Mesenchymal stem cell (in vitro differentiated cells and primary cell): ENCODE measurements at regions not wholly inside any gene's neighbourhood (a gene's known extent, or its start where the extent isn't known, plus 50 kb on each side); places are given as distances from the start of the nearest gene placed in this dataset.

Experiments
- DNase-seq: peaks from one replicate; pipeline ENCODE4 v3.0.0-alpha.2; 2013
- H2AFZ ChIP-seq: one replicate; pipeline ENCODE4 v1.6.1; 2013; ENCODE audit warnings: low read depth, mild to moderate bottlenecking, control low read depth, inconsistent platforms, low read length, moderate library complexity
- H2AK5ac ChIP-seq: 2 replicates; pipeline ENCODE4 v1.6.1; 2013; ENCODE audit warnings: low read length, moderate library complexity, mild to moderate bottlenecking, inconsistent platforms; ENCODE audit not compliant: severe bottlenecking
- H2BK120ac ChIP-seq: one replicate; pipeline ENCODE4 v1.6.1; 2013; ENCODE audit warnings: low read depth, mild to moderate bottlenecking, inconsistent platforms, low read length, moderate library complexity
- H2BK12ac ChIP-seq, 2 experiments: one replicate each; pipeline ENCODE4 v1.6.1; 2013; ENCODE audit warnings: inconsistent platforms in 2 of 2, low read length in 2 of 2, mild to moderate bottlenecking in 2 of 2, moderate library complexity in 2 of 2, control low read depth in 1 of 2
- H2BK15ac ChIP-seq: one replicate; pipeline ENCODE4 v1.6.1; 2013; ENCODE audit warnings: mild to moderate bottlenecking, low read depth, inconsistent platforms; ENCODE audit not compliant: poor library complexity, severe bottlenecking
- H2BK5ac ChIP-seq: 2 replicates; pipeline ENCODE4 v1.6.1; 2013; ENCODE audit warnings: low read depth, mild to moderate bottlenecking, low read length, control low read depth, inconsistent platforms; ENCODE audit not compliant: poor library complexity, severe bottlenecking
- H3K14ac ChIP-seq, 2 experiments: one replicate each; pipeline ENCODE4 v1.6.1; 2013; ENCODE audit warnings: inconsistent platforms in 2 of 2, low read length in 2 of 2, control low read depth in 1 of 2, mild to moderate bottlenecking in 1 of 2, moderate library complexity in 1 of 2
- H3K18ac ChIP-seq, 2 experiments: one replicate each; pipeline ENCODE4 v1.6.1; 2013; ENCODE audit warnings: inconsistent platforms in 2 of 2, low read length in 2 of 2, control low read depth in 1 of 2, low read depth in 1 of 2, mild to moderate bottlenecking in 1 of 2
- H3K23ac ChIP-seq, 2 experiments: one replicate each; pipeline ENCODE4 v1.6.1; 2013; ENCODE audit warnings: inconsistent platforms in 2 of 2, low read length in 2 of 2, mild to moderate bottlenecking in 2 of 2, moderate library complexity in 2 of 2, control low read depth in 1 of 2
- H3K27ac ChIP-seq: 2 replicates; pipeline ENCODE4 v1.5.1; 2013; ENCODE audit warnings: mild to moderate bottlenecking, moderate library complexity, low read length, control low read depth, inconsistent platforms; ENCODE audit not compliant: poor library complexity, severe bottlenecking
- H3K27me3 ChIP-seq, 2 experiments: 2 replicates each; pipeline versions ENCODE4 v1.6.1 to v1.7.0; 2013; ENCODE audit warnings: low read length in 2 of 2, mild to moderate bottlenecking in 2 of 2, moderate library complexity in 2 of 2, control low read depth in 1 of 2, inconsistent platforms in 1 of 2; ENCODE audit not compliant: control insufficient read depth in 1 of 2, insufficient read depth in 1 of 2
- H3K36me3 ChIP-seq, 2 experiments: 2 replicates each; pipeline versions ENCODE4 v1.6.1 to v1.7.0; 2013; ENCODE audit warnings: low read length in 2 of 2, control low read depth in 1 of 2, inconsistent platforms in 1 of 2, low read depth in 1 of 2, mild to moderate bottlenecking in 1 of 2; ENCODE audit not compliant: insufficient read depth in 2 of 2, control insufficient read depth in 1 of 2
- H3K4ac ChIP-seq, 2 experiments: one replicate each; pipeline ENCODE4 v1.6.1; 2013; ENCODE audit warnings: inconsistent platforms in 2 of 2, low read length in 2 of 2, mild to moderate bottlenecking in 2 of 2, moderate library complexity in 2 of 2, control low read depth in 1 of 2, low read depth in 1 of 2
- H3K4me1 ChIP-seq: 2 replicates; pipeline ENCODE4 v1.6.1; 2013; ENCODE audit warnings: low read depth, low read length, control low read depth; ENCODE audit not compliant: control insufficient read depth, insufficient read depth
- H3K4me2 ChIP-seq: 2 replicates; pipeline ENCODE4 v1.6.1; 2013; ENCODE audit warnings: low read length, mild to moderate bottlenecking, inconsistent platforms; ENCODE audit not compliant: poor library complexity, severe bottlenecking
- H3K4me3 ChIP-seq, 2 experiments: 2 replicates each; pipeline versions ENCODE4 v1.5.1 to v1.7.0; 2013; ENCODE audit warnings: low read length in 2 of 2, mild to moderate bottlenecking in 2 of 2, control low read depth in 1 of 2, low read depth in 1 of 2; ENCODE audit not compliant: insufficient read depth in 1 of 2
- H3K79me1 ChIP-seq: replicated peaks from 2 replicates; pipeline ENCODE4 v1.6.1; 2013; ENCODE audit warnings: mild to moderate bottlenecking, control low read depth, low read length, inconsistent platforms; ENCODE audit not compliant: poor library complexity, severe bottlenecking
- H3K9ac ChIP-seq: 2 replicates; pipeline ENCODE4 v1.7.0; 2013; ENCODE audit warnings: mild to moderate bottlenecking, low read length, moderate library complexity
- H3K9me3 ChIP-seq: 2 replicates; pipeline ENCODE4 v1.7.0; 2013; ENCODE audit warnings: mild to moderate bottlenecking, low read length; ENCODE audit not compliant: control insufficient read depth
- H4K8ac ChIP-seq: one replicate; pipeline ENCODE4 v1.6.1; 2013; ENCODE audit warnings: inconsistent platforms, mild to moderate bottlenecking, low read length, moderate library complexity
- H4K91ac ChIP-seq: one replicate; pipeline ENCODE4 v1.6.1; 2013; ENCODE audit warnings: mild to moderate bottlenecking, low read length, inconsistent platforms
- WGBS: methylation state at CpG from one replicate; pipeline ENCODE4 v1.1.7; 2013; ENCODE audit warnings: mixed read lengths; 5-methylcytosine and 5-hydroxymethylcytosine counted together

DNA sequence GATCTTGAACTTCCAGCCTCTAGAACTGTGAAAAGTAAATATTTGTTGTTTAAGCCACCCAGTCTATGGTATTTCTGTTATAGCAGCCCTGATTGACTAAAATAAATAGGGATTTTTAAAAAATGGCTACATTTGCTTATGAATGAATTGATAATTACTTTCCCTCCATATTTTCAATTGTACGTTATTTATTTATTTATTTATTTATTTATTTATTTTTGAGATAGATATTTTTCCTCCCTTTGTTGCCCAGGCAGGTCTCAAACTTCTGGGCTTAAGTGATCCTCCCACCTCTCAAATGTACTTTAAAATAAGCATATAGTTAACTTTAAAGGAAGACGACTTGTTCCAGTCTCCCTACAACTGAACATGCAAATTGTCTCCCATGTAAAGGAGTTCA is 76.0 kb upstream of the HMGA2 start:
- Histone ChIP-seq H3K27me3 (no peaks in the 10 kb centered on the region), H3K9ac (no peak overlapping the region), H3K9me3 (no peaks in the 10 kb centered on the region), H2BK15ac (no peak overlapping the region), H2BK120ac (no peak overlapping the region), H3K14ac (no peak overlapping the region), H2AFZ (no peak overlapping the region), H3K4me2 (no peak overlapping the region), H2BK12ac (no peak overlapping the region), H3K18ac (no peak overlapping the region), H3K23ac (no peak overlapping the region), H3K36me3 (no peaks in the 10 kb centered on the region), H2AK5ac (no peak overlapping the region), H4K91ac (no peak overlapping the region), H2BK5ac (no peak overlapping the region), H3K4me3 (no peak overlapping the region), H4K8ac (no peak overlapping the region), H3K79me1 (peaks cover 5% of the 10 kb centered on the region), H3K27ac (no peak overlapping the region), H3K4me1 (peaks cover 2% of the 10 kb centered on the region), H3K4ac (no peak overlapping the region)
- WGBS = 100% methylated on average over 1 of the region's 2 CpGs
- no peak for DNase-seq

DNA sequence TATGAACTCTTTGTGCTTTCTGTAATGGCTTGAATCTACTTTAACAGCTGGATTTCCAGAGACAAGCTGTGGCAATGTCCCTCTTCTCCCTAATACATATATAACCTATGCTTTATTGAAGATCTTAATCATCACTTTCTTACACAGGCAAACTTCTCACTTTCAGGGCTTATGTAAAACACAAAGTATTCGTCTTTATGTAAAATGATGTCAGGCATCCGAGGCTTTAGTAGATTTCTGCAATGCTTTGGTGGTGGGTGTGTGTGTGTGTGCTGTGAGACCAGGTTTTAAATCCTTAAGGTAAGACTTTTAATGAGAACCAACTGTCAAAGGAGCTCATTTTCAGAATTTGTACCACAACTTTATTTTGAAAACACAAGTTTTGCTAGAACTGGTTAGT is 70.0 kb upstream of the HMGA2 start:
- Histone ChIP-seq H3K27me3 (no peaks in the 10 kb centered on the region), H3K14ac (no peak overlapping the region), H3K36me3 (no peaks in the 10 kb centered on the region), H3K79me1 (no peaks in the 10 kb centered on the region), H2BK5ac (no peak overlapping the region), H2BK15ac (no peak overlapping the region), H3K4me1 (peaks cover 2% of the 10 kb centered on the region), H4K91ac (no peak overlapping the region), H2BK12ac (no peak overlapping the region), H2AK5ac (no peak overlapping the region), H3K4ac (no peak overlapping the region), H2AFZ (no peak overlapping the region), H3K18ac (no peak overlapping the region), H2BK120ac (no peak overlapping the region), H3K4me3 (no peak overlapping the region), H3K23ac (no peak overlapping the region), H3K27ac (no peak overlapping the region), H3K9ac (no peak overlapping the region), H4K8ac (no peak overlapping the region), H3K4me2 (no peak overlapping the region), H3K9me3 (no peaks in the 10 kb centered on the region)
- 89% methylated on average over 2 of the region's 2 CpGs for WGBS
- DNase-seq = no peak

DNA sequence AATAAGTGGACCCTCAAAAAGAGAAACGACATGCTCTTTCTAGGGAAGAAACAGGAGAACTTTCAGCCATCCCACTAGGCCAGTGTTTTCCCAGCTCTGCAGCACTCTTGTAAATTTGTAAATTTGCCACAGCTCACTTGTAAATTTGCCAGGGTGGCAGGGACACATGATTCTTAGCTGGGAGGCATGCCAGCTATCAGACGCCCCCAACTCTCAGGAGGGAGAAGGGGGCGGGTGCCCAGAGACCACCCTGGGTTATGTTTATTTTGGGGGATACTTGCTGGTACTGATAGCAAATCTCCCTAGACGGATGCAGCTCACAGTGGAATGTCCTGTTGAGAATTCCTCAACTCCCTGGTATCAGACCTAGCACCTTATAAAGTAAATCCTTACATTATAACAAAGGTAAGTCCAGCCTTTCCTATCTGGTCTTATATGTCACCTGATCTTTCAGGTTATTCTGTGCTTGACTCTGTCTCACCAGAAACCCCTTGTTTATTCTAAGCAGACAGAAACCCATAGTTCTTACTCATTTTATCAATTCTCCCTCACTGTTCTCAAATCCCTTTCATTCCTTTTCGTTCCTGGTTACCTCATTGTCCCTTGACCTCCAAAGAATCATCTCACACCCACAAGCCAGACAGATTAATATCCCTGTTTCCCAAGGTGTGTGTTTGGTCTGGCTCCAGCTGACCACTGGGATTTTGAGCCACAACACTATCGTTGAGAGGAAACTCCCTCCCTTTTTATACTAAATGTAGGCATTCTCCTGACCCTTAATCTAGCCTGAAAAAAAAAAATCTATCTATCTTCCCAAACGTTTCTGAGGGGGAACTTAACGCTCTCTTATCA is 69.3 kb upstream of the HMGA2 start:
- H3K36me3 ChIP-seq = no peaks in the 10 kb centered on the region
- H3K4me3 ChIP-seq = no peak overlapping the region
- no peak overlapping the region for H2AK5ac ChIP-seq
- no peak overlapping the region for H3K27ac ChIP-seq
- H4K8ac ChIP-seq = no peak overlapping the region
- peaks cover 2% of the 10 kb centered on the region for H3K4me1 ChIP-seq
- H2BK120ac ChIP-seq = no peak overlapping the region
- H2BK15ac ChIP-seq = no peak overlapping the region
- no peak overlapping the region for H3K4me2 ChIP-seq
- H3K79me1 ChIP-seq = no peaks in the 10 kb centered on the region
- no peaks in the 10 kb centered on the region for H3K9me3 ChIP-seq
- no peak for DNase-seq
- H3K18ac ChIP-seq = no peak overlapping the region
- H4K91ac ChIP-seq = no peak overlapping the region
- H3K14ac ChIP-seq = no peak overlapping the region
- H3K23ac ChIP-seq = no peak overlapping the region
- H3K4ac ChIP-seq = no peak overlapping the region
- H3K27me3 ChIP-seq = no peaks in the 10 kb centered on the region
- no peak overlapping the region for H2AFZ ChIP-seq
- no peak overlapping the region for H2BK5ac ChIP-seq
- no peak overlapping the region for H3K9ac ChIP-seq
- 53% methylated on average over 6 of the region's 8 CpGs for WGBS
- H2BK12ac ChIP-seq = no peak overlapping the region

GRCh38 chr12:65755596-65755978 is 68.7 kb upstream of the HMGA2 start:
- Histone ChIP-seq H3K23ac (no peak overlapping the region), H2AFZ (no peak overlapping the region), H3K18ac (no peak overlapping the region), H3K27me3 (no peaks in the 10 kb centered on the region), H3K4me3 (no peak overlapping the region), H4K8ac (no peak overlapping the region), H3K9me3 (no peaks in the 10 kb centered on the region), H2BK120ac (no peak overlapping the region), H3K4me1 (peaks cover 2% of the 10 kb centered on the region), H3K14ac (no peak overlapping the region), H2BK12ac (no peak overlapping the region), H2BK15ac (no peak overlapping the region), H3K79me1 (no peaks in the 10 kb centered on the region), H4K91ac (no peak overlapping the region), H2BK5ac (no peak overlapping the region), H3K4ac (no peak overlapping the region), H3K36me3 (no peaks in the 10 kb centered on the region), H3K9ac (no peak overlapping the region), H2AK5ac (no peak overlapping the region), H3K27ac (no peak overlapping the region), H3K4me2 (no peak overlapping the region)
- no peak for DNase-seq
- 80% methylated on average over 4 of the region's 4 CpGs for WGBS
